Smooth muscle cell (in vitro differentiated cells): ENCODE measurements at regions not wholly inside any gene's neighbourhood (a gene's known extent, or its start where the extent isn't known, plus 50 kb on each side); places are given as distances from the start of the nearest gene placed in this dataset.

ENCODE experiments used
- DNase-seq: peaks from one replicate; lab custom pipeline; 2025; ENCODE audit not compliant: unreplicated experiment; lab: John Stamatoyannopoulos, UW
- H2AFZ ChIP-seq: fragments of 200-600 bp; sonication (generic); 2 replicates; pipeline ENCODE4 v1.6.0; 2016; ENCODE audit warnings: antibody characterized with exemption, low read depth, mild to moderate bottlenecking
- H3F3A ChIP-seq: fragments of 200-600 bp; sonication (generic); 2 replicates; pipeline ENCODE4 v1.6.0; 2017; ENCODE audit warnings: antibody characterized with exemption, low read depth
- H3K27ac ChIP-seq: fragments of 200-600 bp; sonication (generic); 2 replicates; pipeline ENCODE4 v1.5.1; 2016; ENCODE audit warnings: low read depth, mild to moderate bottlenecking
- H3K27me3 ChIP-seq: fragments of 200-600 bp; sonication (generic); 2 replicates; pipeline ENCODE4 v1.6.1; 2016; ENCODE audit warnings: low read depth, mild to moderate bottlenecking
- H3K36me3 ChIP-seq: fragments of 200-600 bp; sonication (generic); 2 replicates; pipeline ENCODE4 v1.5.1; 2016; ENCODE audit warnings: low read depth
- H3K4me1 ChIP-seq: fragments of 200-600 bp; sonication (generic); 2 replicates; pipeline ENCODE4 v1.5.1; 2016; ENCODE audit warnings: low read depth
- H3K4me2 ChIP-seq: fragments of 200-600 bp; sonication (generic); 2 replicates; pipeline ENCODE4 v1.6.0; 2016; ENCODE audit warnings: mild to moderate bottlenecking
- H3K4me3 ChIP-seq: fragments of 200-600 bp; sonication (generic); 2 replicates; pipeline ENCODE4 v1.5.1; 2016; ENCODE audit warnings: mild to moderate bottlenecking
- H3K79me2 ChIP-seq: fragments of 200-600 bp; sonication (generic); 2 replicates; pipeline ENCODE4 v1.6.0; 2016; ENCODE audit warnings: low read depth, mild to moderate bottlenecking
- H3K9ac ChIP-seq: fragments of 200-600 bp; sonication (generic); 2 replicates; pipeline ENCODE4 v1.6.0; 2016; ENCODE audit warnings: low read depth
- H3K9me3 ChIP-seq: fragments of 200-600 bp; sonication (generic); replicated peaks from 2 replicates; pipeline ENCODE4 v1.5.1; 2016; ENCODE audit warnings: low read depth
- H4K20me1 ChIP-seq: fragments of 200-600 bp; sonication (generic); 2 replicates; pipeline ENCODE4 v1.6.0; 2016; ENCODE audit warnings: low read depth
- CTCF ChIP-seq: fragments of 200-600 bp; sonication (generic); IDR thresholded peaks from 2 replicates; pipeline ENCODE4 v1.5.1; 2017; ENCODE audit warnings: borderline replicate concordance, mild to moderate bottlenecking, antibody characterized with exemption; ENCODE audit not compliant: insufficient read depth, poor library complexity, severe bottlenecking
- whole genome bisulfite sequencing: methylation state at CpG from one replicate; pipeline ENCODE4 v1.1.7; 2016; ENCODE audit warnings: low lambda C conversion rate; 5-methylcytosine and 5-hydroxymethylcytosine counted together

- Histone ChIP-seq H3K9me3 (no peaks in the 10 kb centered on the region), H3F3A (no peaks in the 10 kb centered on the region), H3K4me1 (no peaks in the 10 kb centered on the region), H3K27me3 (peaks cover 3% of the 10 kb centered on the region), H4K20me1 (no peaks in the 10 kb centered on the region), H2AFZ (no peak overlapping the region), H3K79me2 (no peaks in the 10 kb centered on the region), H3K4me2 (no peak overlapping the region), H3K9ac (no peak overlapping the region), H3K36me3 (no peaks in the 10 kb centered on the region), H3K4me3 (no peak overlapping the region), H3K27ac (no peak overlapping the region)
- TF ChIP-seq CTCF, result no peak
- DNase-seq, result no peak
- 70% methylated on average over 1 of the region's 1 CpG for WGBS
These were observed 117.4 kb upstream of the EPB41L3 start for GRCh38 chr18:5661179-5661578.

GRCh38 chr18:5653802-5654201 is 110.0 kb upstream of the EPB41L3 start:
- no peak overlapping the region for H3K4me2 ChIP-seq
- H3K79me2 ChIP-seq, result no peaks in the 10 kb centered on the region
- H3K4me1 ChIP-seq, result no peaks in the 10 kb centered on the region
- H3K36me3 ChIP-seq, result no peaks in the 10 kb centered on the region
- no peak overlapping the region for H3K27ac ChIP-seq
- no peak overlapping the region for H3K4me3 ChIP-seq
- H3F3A ChIP-seq, result no peaks in the 10 kb centered on the region
- no peaks in the 10 kb centered on the region for H4K20me1 ChIP-seq
- H3K9ac ChIP-seq, result no peak overlapping the region
- H3K9me3 ChIP-seq, result no peaks in the 10 kb centered on the region
- no peak for TF ChIP-seq CTCF
- no peak overlapping the region for H2AFZ ChIP-seq
- 69% methylated on average over 3 of the region's 3 CpGs for WGBS
- no peak for DNase-seq
- H3K27me3 ChIP-seq, result no peaks in the 10 kb centered on the region

- no peak for TF ChIP-seq CTCF
- DNase-seq, result no peak
- no peak overlapping the region for H3K4me3 ChIP-seq
- no peak overlapping the region for H2AFZ ChIP-seq
- H4K20me1 ChIP-seq, result no peaks in the 10 kb centered on the region
- no peaks in the 10 kb centered on the region for H3K79me2 ChIP-seq
- H3K9ac ChIP-seq, result no peak overlapping the region
- no peak overlapping the region for H3K4me2 ChIP-seq
- no peaks in the 10 kb centered on the region for H3F3A ChIP-seq
- H3K27ac ChIP-seq, result no peak overlapping the region
- H3K36me3 ChIP-seq, result no peaks in the 10 kb centered on the region
- H3K9me3 ChIP-seq, result no peaks in the 10 kb centered on the region
- H3K27me3 ChIP-seq, result no peaks in the 10 kb centered on the region
- no peaks in the 10 kb centered on the region for H3K4me1 ChIP-seq
These were observed 107.9 kb upstream of the EPB41L3 start for GRCh38 chr18:5651736-5652135.

GRCh38 chr18:5649439-5649838 is 105.6 kb upstream of the EPB41L3 start:
- Histone ChIP-seq H3K27me3 (no peaks in the 10 kb centered on the region), H3K4me3 (no peak overlapping the region), H3K27ac (no peak overlapping the region), H3K79me2 (no peaks in the 10 kb centered on the region), H3K4me2 (no peak overlapping the region), H2AFZ (no peak overlapping the region), H3K9me3 (no peaks in the 10 kb centered on the region), H3K4me1 (no peaks in the 10 kb centered on the region), H3K9ac (no peak overlapping the region), H3K36me3 (no peaks in the 10 kb centered on the region), H4K20me1 (no peaks in the 10 kb centered on the region), H3F3A (no peaks in the 10 kb centered on the region)
- DNase-seq, result no peak
- 64% methylated on average over 8 of the region's 8 CpGs for WGBS
- TF ChIP-seq CTCF, result no peak
